ENCODE measurements at regions not wholly inside any gene's neighbourhood (a gene's known extent, or its start where the extent isn't known, plus 50 kb on each side); places are given as distances from the start of the nearest gene placed in this dataset.

- no peak for DNase-seq (ENCODE audit: low spot score)
- TF ChIP-seq, protein P1, sequence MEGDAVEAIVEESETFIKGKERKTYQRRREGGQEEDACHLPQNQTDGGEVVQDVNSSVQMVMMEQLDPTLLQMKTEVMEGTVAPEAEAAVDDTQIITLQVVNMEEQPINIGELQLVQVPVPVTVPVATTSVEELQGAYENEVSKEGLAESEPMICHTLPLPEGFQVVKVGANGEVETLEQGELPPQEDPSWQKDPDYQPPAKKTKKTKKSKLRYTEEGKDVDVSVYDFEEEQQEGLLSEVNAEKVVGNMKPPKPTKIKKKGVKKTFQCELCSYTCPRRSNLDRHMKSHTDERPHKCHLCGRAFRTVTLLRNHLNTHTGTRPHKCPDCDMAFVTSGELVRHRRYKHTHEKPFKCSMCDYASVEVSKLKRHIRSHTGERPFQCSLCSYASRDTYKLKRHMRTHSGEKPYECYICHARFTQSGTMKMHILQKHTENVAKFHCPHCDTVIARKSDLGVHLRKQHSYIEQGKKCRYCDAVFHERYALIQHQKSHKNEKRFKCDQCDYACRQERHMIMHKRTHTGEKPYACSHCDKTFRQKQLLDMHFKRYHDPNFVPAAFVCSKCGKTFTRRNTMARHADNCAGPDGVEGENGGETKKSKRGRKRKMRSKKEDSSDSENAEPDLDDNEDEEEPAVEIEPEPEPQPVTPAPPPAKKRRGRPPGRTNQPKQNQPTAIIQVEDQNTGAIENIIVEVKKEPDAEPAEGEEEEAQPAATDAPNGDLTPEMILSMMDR (IDR thresholded peaks at IDR 0.05; ENCODE audit: extremely low read depth, missing control alignments) = no peak
Observed at GRCh38 chr10:131646551-131647525, 254.0 kb upstream of the PPP2R2D start.

GRCh38 chr10:131647789-131648188 lies 253.0 kb upstream of the PPP2R2D start:
- TF ChIP-seq, protein P1 (IDR thresholded peaks at IDR 0.05; ENCODE audit: extremely low read depth, missing control alignments) = no peak
- no peak for DNase-seq (ENCODE audit: low spot score)

- no peak for DNase-seq (ENCODE audit: low spot score)
- TF ChIP-seq, protein P1 (IDR thresholded peaks at IDR 0.05; ENCODE audit: extremely low read depth, missing control alignments) = no peak
Observed at GRCh38 chr10:131648386-131649020, 252.3 kb upstream of the PPP2R2D start.

DNA sequence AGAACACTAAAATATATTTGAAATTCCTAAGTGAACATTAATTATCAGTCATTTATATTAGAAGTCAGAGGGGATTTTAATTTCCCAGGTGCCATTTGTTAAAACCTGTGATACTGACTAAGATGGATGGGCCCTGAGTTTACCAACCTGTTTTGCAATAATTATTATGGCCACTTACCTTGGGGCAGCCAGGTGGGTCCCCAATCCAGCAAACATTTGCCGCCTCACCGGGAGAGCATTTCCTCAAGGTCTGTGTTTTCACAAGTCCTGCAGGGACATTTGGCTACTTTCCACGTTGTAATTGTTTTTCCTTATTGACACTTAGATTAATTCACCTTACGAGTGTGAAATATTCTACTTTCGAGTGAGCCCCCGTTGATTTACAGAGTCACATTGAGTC lies 251.2 kb upstream of the PPP2R2D start:
- DNase-seq (ENCODE audit: low spot score) = no peak
- TF ChIP-seq, protein P1 (IDR thresholded peaks at IDR 0.05; ENCODE audit: extremely low read depth, missing control alignments) = no peak

DNA sequence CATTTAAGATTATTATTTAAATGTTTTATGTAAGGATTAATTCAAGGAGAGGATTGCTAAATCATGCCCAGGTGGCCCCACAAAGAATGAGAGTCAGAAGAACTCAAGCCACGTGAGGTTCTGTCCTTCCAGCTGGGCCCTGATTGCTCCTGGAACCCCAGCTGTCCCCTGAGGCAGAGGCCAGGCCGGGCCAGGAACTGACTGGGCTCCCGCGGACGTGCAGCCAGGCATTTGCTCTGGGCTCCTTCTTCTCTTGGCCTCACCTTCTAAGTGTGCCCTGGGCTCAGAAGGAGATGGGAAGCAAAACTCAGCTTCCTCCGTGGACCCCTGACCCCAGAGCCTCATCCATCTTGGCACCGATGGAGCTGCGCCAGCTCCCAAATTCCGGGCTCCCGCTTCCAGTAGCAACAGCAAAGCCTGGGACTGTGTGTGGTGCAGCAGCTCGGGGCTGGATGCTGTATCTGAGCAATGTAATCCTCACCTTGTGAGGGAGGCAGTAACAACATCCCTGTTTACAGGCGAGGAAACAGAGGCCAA lies 250.6 kb upstream of the PPP2R2D start:
- TF ChIP-seq, protein P1 (IDR thresholded peaks at IDR 0.05; ENCODE audit: extremely low read depth, missing control alignments) = no peak
- no peak for DNase-seq (ENCODE audit: low spot score)

DNA sequence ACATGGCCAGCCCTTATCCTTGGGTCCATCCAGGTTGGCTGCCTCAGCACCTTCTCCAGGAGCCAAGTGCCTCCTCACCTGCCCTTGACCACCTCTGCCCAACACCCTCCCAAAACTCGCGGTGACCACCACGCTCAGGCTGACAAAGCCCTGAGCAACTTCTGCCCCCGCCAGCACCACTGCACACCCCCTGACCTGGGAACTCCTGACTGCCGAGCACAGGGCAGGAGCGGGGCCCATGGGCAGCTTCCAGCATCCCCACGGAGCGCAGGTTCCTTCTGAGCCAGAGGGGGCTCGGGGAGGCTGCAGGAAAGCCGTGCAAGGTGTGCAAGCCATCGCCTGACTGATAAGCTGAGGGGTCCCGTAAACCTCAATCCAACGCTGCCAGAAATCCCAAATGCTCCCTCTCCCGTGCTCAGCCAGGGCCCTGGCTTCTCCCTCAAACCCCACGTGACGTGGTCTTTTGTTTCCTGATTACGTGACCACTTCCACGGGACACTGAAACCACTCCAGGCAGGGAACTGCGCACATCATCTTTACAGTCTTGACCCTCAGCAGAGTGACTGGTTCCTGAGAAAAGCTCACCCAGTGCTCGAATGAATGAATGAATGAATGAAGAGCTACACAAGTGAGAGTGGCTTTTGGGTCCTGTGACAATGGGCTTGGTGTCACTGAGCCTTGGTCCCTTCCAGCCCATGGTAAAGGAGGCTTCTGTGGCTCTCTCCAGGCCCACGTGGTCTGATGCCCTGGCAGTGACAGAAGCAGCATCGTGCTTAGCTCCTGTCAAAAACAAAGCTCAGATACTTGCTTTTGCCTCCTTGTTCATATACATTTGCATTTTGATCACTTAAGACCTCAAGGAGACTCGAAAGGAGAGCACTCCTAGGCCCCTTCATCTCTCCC lies 249.8 kb upstream of the PPP2R2D start:
- TF ChIP-seq, protein P1 (IDR thresholded peaks at IDR 0.05; ENCODE audit: extremely low read depth, missing control alignments) = no peak

More for the DNA sequence above, 249.8 kb upstream of the PPP2R2D start:
- no peak for DNase-seq (ENCODE audit: low spot score)
